NCI-H2227 (cell line): ENCODE measurements at regions not wholly inside any gene's neighbourhood (a gene's known extent, or its start where the extent isn't known, plus 50 kb on each side); places are given as distances from the start of the nearest gene placed in this dataset.
"Not testable (repeated sequence)": the region's sequence is repeated elsewhere in the genome, so short reads cannot be mapped to it uniquely, and the experiment has no call there.

ENCODE experiments used
- DNase-seq: peaks from one replicate; lab custom pipeline; 2025; ENCODE audit not compliant: unreplicated experiment; lab: John Stamatoyannopoulos, UW

DNA sequence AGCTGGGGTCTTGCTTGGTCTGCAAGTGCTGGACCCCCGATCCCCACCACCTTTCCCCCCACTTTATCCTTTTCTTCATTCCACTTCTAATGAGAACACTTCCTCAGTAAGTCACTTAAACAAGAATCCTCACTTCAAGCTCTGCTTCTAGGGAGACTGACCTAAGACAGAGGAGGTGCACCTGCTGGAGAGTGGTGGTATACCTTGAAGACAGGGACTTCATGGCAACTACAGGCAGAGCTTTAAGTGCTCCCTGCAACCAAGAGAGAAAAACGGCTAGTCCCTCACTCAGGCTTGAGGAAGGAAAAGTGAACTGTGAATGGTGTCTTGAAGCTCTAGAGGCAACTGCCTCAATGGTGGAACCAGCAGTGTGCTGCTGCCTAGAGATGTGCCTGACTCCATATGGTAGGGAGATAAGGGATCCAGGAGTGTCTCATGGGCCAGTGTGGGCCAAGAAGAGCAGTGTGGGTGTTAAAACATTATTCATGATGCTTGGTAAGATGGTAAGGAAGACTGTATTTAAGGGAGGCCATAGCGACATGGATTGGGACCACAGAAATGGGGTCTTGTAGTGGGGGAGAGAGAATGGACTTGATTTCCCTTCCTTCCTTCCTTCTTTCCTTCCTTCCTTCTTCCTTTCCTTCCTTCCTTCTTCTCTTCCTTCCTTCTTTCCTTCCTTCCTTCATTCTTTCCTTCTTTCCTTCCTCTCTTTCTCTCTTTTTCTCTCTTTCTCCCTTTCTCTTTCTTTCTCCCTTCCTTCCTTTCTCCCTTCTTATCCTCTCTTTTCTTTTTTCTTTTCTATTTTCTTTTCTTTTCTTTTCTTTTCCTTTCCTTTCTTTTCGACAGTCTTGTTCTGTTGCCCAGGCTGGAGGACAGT, 96.2 kb upstream of the NAP1L1 start:
- no peak for DNase-seq

- no peak for DNase-seq
These were observed 94.0 kb upstream of the NAP1L1 start for GRCh38 chr12:76178452-76178851.

DNA sequence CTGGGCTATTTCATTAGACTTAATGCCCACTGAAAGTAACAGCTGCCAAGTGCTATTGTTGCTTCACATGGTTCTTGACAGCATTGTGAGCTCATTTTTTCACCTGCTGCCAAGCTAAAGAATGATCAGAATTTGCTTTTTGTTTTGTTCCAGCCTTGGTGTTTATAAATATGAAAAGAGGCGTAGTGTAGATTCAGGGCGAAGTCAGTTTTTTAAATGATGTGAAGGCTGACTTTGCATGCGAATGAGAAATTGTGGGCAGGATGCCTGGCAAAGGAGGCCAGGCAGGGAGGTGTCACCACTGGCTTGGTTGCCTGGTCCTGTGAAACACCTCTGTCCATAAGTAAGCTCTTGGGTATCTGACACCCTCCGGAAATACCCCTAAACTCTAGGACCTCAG, 93.3 kb upstream of the NAP1L1 start:
- DNase-seq, result no peak

GRCh38 chr12:76176940-76177339, 92.5 kb upstream of the NAP1L1 start:
- DNase-seq, result no peak

DNA sequence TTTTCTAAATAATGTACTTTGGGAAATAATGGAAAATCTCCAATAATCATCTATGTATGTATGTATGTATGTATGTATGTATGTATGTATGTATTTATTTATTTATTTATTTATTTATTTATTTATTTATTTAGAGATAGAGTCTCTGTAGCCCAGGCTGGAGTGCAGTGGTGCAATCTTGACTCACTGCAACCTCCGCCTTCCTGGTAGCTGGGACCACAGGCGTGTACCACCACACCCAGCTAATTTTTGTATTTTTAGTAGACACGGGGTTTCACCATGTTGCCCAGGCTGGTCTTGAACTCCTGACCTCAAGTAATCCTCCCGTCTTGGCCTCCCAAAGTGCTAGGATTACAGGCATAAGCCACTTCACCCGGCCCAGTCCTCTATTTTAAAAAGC, 91.5 kb upstream of the NAP1L1 start:
- not testable (repeated sequence) for DNase-seq

DNA sequence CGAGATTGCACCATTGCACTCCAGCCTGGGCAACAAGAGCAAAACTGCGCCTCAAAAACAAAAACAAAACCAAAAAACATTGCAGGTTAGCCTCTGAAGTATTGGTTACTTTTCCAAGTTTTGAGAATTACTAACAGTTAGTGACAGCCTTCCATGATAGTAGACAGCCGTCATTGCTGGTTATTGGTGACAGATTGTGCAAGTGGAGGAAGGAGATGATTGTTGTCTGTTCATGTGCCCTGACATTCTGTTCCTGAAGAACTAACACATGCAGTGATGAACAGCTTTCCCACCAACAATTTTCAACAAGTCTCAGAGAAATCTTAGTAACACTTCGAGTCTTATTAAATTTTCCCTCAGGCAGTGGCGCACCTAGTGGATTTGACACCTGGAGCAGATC, 89.3 kb upstream of the NAP1L1 start:
- no peak for DNase-seq

- DNase-seq, result peak; percentile 61
These were observed 74.2 kb upstream of the NAP1L1 start for GRCh38 chr12:76158518-76159321.

GRCh38 chr12:76156726-76157125, 72.2 kb upstream of the NAP1L1 start:
- DNase-seq, result no peak

DNA sequence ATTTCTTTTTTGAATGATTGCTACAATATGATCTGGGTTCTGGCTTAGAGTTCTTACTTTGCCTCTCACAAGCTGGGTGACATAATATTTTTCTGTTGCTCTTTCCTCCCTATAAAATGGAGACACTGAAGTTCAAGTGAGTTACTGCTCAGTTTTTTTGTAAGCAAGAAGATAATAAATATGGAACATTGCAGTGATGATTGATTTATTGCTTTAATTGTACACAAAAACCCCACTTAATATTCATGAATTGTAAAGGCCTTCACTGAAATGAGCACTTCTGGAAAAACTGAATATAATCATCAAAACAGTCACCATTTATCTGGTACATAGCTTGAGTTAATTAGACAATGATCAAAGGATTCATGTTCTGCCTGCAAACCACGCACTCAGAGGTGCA, 71.8 kb upstream of the NAP1L1 start:
- DNase-seq, result no peak

DNA sequence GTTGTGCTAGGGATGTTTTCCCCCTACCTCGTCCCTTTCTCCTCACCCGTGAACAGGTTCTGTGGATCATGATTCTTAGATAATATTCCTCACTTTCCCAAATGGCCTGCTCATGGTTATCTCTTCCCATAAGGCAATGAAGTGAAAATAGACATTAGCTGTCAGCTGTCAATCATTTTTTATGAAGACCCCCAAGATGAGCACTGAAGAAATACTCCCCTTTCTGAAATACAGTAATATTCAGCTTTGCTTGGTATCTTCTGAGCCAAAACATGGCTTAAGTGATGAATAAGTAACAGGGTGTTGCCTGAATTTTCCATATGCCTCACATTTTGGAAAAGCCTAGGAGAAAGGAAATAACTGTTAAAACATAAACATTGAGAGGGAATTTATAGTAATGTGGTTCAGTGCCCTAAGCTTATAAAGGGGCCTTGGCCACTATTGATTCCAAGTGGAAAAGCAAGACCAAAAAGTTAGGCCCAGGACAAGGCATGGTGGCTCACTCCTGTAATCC, 70.7 kb upstream of the NAP1L1 start:
- DNase-seq, result no peak

GRCh38 chr12:76153616-76154015, 69.1 kb upstream of the NAP1L1 start:
- DNase-seq, result no peak

DNA sequence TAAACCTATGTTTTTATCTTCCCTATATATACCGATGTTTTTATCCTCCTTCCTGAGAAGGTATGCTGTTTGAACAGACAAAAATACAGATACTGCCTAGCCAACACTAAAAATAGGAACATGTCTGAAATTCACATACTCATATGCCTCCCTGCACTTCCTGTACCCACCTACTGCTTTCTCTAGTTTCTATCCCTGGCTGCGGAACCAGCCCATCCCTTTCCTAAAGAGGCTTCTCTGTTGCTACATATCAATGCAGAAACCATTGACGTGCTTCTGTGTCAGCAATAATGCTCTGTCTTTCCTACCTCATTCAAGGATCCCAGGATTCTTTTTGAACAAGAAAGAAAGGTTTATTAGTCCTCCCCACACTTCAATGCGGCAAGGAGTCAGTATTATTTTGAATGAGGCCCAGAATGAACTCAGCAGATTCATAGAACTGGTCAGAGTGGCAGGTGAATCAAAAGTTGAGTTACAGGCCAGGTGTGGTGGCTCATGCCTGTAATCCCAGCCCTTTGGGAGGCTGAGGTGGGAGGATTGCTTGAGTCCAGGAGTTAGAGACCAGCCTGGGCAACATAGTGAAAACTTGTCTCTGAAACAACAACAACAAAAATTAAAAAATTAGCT, 67.8 kb upstream of the NAP1L1 start:
- no peak for DNase-seq

DNA sequence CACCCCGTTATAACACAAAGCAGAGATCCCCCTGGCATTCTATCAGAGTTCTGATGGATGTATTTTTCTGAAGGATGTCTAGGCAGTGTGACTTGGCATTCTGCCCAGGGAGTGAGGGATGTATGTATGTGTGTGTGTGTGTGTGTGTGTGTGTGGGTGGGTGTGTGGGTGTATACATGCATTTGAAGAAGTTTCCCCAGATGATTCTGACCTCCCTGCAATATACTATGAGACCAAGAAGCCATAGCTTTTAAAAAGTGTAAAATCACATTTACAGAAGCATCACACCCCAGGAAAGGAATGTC, 59.7 kb upstream of the NAP1L1 start:
- DNase-seq, result peak; percentile 85

DNA sequence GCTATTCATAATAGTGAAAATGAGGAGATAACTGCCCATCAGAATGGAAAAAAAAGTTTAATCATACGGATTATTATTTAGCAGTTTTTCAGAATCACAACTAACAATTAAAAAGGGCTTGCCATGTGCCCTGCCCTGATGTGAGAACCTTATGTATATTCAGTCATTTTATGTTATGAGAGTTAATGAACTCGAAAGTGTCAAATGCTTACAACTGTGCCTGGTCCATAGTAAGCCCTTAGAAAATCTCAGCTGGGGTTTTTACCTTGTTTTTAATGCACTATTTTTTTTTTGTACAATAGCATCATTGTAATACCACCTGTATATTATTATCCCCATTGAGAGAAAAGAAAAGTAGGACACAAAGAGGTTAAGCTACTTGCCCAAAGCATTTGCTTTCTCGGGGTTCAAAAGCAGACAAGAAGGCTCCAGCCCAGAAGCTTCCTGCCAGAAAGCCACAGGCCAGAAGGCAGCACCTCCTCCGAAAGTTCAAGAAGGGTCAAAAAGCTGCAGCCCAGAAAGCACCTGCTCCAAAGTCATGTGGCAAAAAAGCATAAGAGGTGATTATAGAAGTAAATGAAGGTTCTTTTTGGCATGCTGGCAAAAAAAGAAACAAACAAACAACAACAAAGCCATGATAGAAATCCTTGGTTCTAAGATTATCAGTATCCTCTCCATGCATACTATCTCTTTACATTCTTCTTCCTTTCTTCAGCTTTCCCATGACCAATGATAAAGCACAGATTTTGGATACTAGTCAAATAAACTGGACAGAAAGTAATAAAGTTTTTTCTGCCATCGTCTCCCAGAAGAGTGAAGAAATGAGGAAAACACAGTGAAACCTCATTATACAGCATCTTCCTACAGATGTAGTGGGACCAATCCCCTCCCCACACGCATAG, 59.1 kb upstream of the NAP1L1 start:
- no peak for DNase-seq

DNA sequence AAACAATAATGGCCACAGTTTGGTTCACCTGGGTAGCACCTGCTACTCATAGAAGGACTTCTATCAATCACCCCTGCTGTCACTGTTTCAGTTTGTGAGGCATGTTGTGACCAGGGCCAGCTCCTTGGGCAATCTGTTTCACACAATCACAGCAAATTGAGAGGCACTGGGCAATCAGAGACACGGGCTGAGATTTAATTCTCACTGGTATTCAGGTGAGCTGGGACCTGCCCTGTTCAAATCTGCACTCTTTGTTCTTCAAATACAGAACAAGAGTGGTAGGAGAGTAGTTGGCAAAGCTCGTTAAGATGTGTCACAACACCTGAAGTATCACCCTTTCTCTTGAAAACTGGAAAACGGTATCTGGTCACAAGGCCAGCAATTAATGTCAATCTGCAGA, 57.8 kb upstream of the NAP1L1 start:
- no peak for DNase-seq

DNA sequence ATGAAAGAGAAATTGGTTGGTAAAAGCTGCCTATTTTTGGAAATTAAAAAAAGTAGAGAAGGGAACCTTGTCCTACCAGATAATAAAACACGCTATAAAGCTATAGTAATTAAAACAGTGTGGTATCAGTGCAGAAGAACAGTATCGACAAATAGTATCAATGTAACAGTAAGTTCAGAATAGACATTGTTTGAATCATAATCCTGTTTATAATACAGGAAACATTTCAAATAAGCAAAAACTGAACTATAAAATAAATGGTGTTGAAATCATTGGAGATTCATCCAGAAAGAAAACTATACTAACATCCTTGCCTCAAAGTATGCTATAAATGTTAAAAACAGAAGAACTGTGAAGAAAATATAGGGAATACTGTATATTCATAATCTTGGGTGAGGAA, 54.2 kb upstream of the NAP1L1 start:
- DNase-seq, result no peak

- no peak for DNase-seq
These were observed 53.1 kb upstream of the NAP1L1 start for GRCh38 chr12:76137606-76138005.

GRCh38 chr12:76135456-76135855, 51.0 kb upstream of the NAP1L1 start:
- no peak for DNase-seq
